ENCODE measurements at regions not wholly inside any gene's neighbourhood (a gene's known extent, or its start where the extent isn't known, plus 50 kb on each side); places are given as distances from the start of the nearest gene placed in this dataset.
"Not testable (repeated sequence)": the region's sequence is repeated elsewhere in the genome, so short reads cannot be mapped to it uniquely, and the experiment has no call there.

- not testable (repeated sequence) for DNase-seq
Measured at GRCh38 chr7:97234494-97234893, 117.0 kb downstream of the SDHAF3 start.

- DNase-seq, result no peak
Measured at GRCh38 chr7:97246317-97246716, 128.8 kb downstream of the SDHAF3 start.

- not testable (repeated sequence) for DNase-seq
Measured at GRCh38 chr7:97258187-97258586, 140.7 kb downstream of the SDHAF3 start.

- DNase-seq, result no peak
Measured at GRCh38 chr7:97269741-97270140, 152.2 kb downstream of the SDHAF3 start.

GRCh38 chr7:97270280-97270679 is 152.8 kb downstream of the SDHAF3 start:
- DNase-seq, result no peak

GRCh38 chr7:97271619-97272018 is 154.1 kb downstream of the SDHAF3 start:
- no peak for DNase-seq

GRCh38 chr7:97272237-97272975 is 154.9 kb downstream of the SDHAF3 start:
- no peak for DNase-seq

- no peak for DNase-seq
Measured at GRCh38 chr7:97275475-97275874, 158.0 kb downstream of the SDHAF3 start.

GRCh38 chr7:97280950-97281349 is 163.5 kb downstream of the SDHAF3 start:
- no peak for DNase-seq

GRCh38 chr7:97285348-97285747 is 167.8 kb downstream of the SDHAF3 start:
- DNase-seq, result no peak

GRCh38 chr7:97293031-97293430 is 175.5 kb downstream of the SDHAF3 start:
- no peak for DNase-seq

- DNase-seq, result no peak
Measured at GRCh38 chr7:97298561-97298960, 181.1 kb downstream of the SDHAF3 start.

GRCh38 chr7:97305589-97305988 is 188.1 kb downstream of the SDHAF3 start:
- no peak for DNase-seq

- no peak for DNase-seq
Measured at GRCh38 chr7:97307521-97308108, 190.1 kb downstream of the SDHAF3 start.

- no peak for DNase-seq
Measured at GRCh38 chr7:97313900-97314299, 196.4 kb downstream of the SDHAF3 start.

- no peak for DNase-seq
Measured at GRCh38 chr7:97317575-97317974, 200.1 kb downstream of the SDHAF3 start.

- DNase-seq, result not testable (repeated sequence)
Measured at GRCh38 chr7:97329871-97330270, 212.4 kb downstream of the SDHAF3 start.

GRCh38 chr7:97337849-97338248 is 220.4 kb downstream of the SDHAF3 start:
- DNase-seq, result no peak

GRCh38 chr7:97342512-97342911 is 225.0 kb downstream of the SDHAF3 start:
- DNase-seq, result no peak

- DNase-seq, result no peak
Measured at GRCh38 chr7:97346349-97346748, 228.9 kb downstream of the SDHAF3 start.

- DNase-seq, result no peak
Measured at GRCh38 chr7:97351488-97351887, 234.0 kb downstream of the SDHAF3 start.

- DNase-seq, result no peak
Measured at GRCh38 chr7:97357459-97357858, 240.0 kb downstream of the SDHAF3 start.

- DNase-seq, result no peak
Measured at GRCh38 chr7:97372882-97373281, 255.4 kb downstream of the SDHAF3 start.

- no peak for DNase-seq
Measured at GRCh38 chr7:97373736-97374135, 256.2 kb downstream of the SDHAF3 start.

- no peak for DNase-seq
Measured at GRCh38 chr7:97377713-97378112, 260.2 kb downstream of the SDHAF3 start.

Measured in activated CD4-positive, alpha-beta T cell treated with anti-CD3 and anti-CD28 coated beads for 48 hours (primary cell).